Endothelial cell of umbilical vein (primary cell): ENCODE measurements at regions not wholly inside any gene's neighbourhood (a gene's known extent, or its start where the extent isn't known, plus 50 kb on each side); places are given as distances from the start of the nearest gene placed in this dataset.

Experiments
- BruUV-seq: library from RNA; stranded (reverse); fragments of 400-500 nt; replicated peaks from 2 replicates; lab custom pipeline; 2021; lab: Mats Ljungman, UMichigan
- CTCF ChIA-PET: fragments of 300-600, 350-600 bp; sonication (Branson Sonifier 250); formaldehyde crosslinking; loops from one replicate; lab custom pipeline; 2021; ENCODE audit warnings: antibody characterized with exemption, inconsistent platforms; lab: Charles Lee
- POLR2A ChIA-PET: fragments of 300-600, 350-600 bp; sonication (Branson Sonifier 250); formaldehyde crosslinking; loops from one replicate; lab custom pipeline; 2021; ENCODE audit warnings: antibody characterized with exemption, inconsistent platforms; lab: Charles Lee
- DNase-seq: peaks from one replicate; pipeline ENCODE4 v3.0.0-alpha.2; 2011; ENCODE audit warnings: low read depth, low spot score
- FAIRE-seq: peaks from 2 replicates; lab custom pipeline; 2011; peaks lifted over from hg19 to GRCh38; lab: Jason Lieb, UNC
- H2AFZ ChIP-seq: 2 replicates; pipeline ENCODE4 v1.6.0; 2012; ENCODE audit warnings: low read depth, low read length, control low read depth, inconsistent platforms
- H3K27ac ChIP-seq: 2 replicates; pipeline ENCODE4 v1.5.1; 2011; ENCODE audit warnings: low read depth, mild to moderate bottlenecking, control low read depth, low read length, moderate library complexity; ENCODE audit not compliant: insufficient read depth
- H3K27me3 ChIP-seq, 2 experiments: 2 replicates each; pipeline versions ENCODE4 v1.6.0 to v1.6.1; 2011; ENCODE audit warnings: low read length in 2 of 2, mixed read lengths in 1 of 2; ENCODE audit not compliant: control insufficient read depth in 2 of 2, insufficient read depth in 2 of 2
- H3K36me3 ChIP-seq, 2 experiments: 2 replicates in 1 of 2; 3 replicates in 1 of 2; pipeline ENCODE4 v1.5.1; 2011; ENCODE audit warnings: low read length in 2 of 2, mild to moderate bottlenecking in 1 of 2, moderate library complexity in 1 of 2; ENCODE audit not compliant: control insufficient read depth in 2 of 2, insufficient read depth in 2 of 2; ENCODE audit errors: extremely low read depth in 1 of 2
- H3K4me1 ChIP-seq: 3 replicates; pipeline ENCODE4 v1.5.1; 2011; ENCODE audit warnings: mild to moderate bottlenecking, low read length; ENCODE audit not compliant: control insufficient read depth, insufficient read depth; ENCODE audit errors: extremely low read depth
- H3K4me2 ChIP-seq: 2 replicates; pipeline ENCODE4 v1.6.1; 2011; ENCODE audit warnings: low read length, control low read depth, mixed read lengths; ENCODE audit not compliant: insufficient read depth
- H3K4me3 ChIP-seq, 3 experiments: fragments of 200-600 bp in 1 of 3; sonication (generic), shearing (Covaris generic) in 1 of 3; replicated peaks in 1 of 3; 2 replicates each; pipeline ENCODE4 v1.5.1; 2011 to 2016; ENCODE audit warnings: control low read depth in 3 of 3, low read length in 3 of 3, mild to moderate bottlenecking in 2 of 3, inconsistent platforms in 1 of 3, low read depth in 1 of 3, moderate library complexity in 1 of 3; ENCODE audit not compliant: insufficient read depth in 1 of 3
- H3K79me2 ChIP-seq: 2 replicates; pipeline ENCODE4 v1.6.0; 2012; ENCODE audit warnings: low read length, inconsistent platforms; ENCODE audit not compliant: control insufficient read depth, insufficient read depth
- H3K9ac ChIP-seq: replicated peaks from 2 replicates; pipeline ENCODE3; 2011; ENCODE audit warnings: low read length, control low read depth; ENCODE audit not compliant: insufficient read depth; ENCODE audit errors: extremely low read depth
- H3K9me1 ChIP-seq: replicated peaks from 3 replicates; pipeline ENCODE4 v1.6.0; 2011; ENCODE audit warnings: mild to moderate bottlenecking, low read length; ENCODE audit not compliant: control insufficient read depth, insufficient read depth; ENCODE audit errors: extremely low read depth
- H3K9me3 ChIP-seq: replicated peaks from 2 replicates; pipeline ENCODE4 v1.5.1; 2012; ENCODE audit warnings: low read length, inconsistent platforms; ENCODE audit not compliant: control insufficient read depth, insufficient read depth
- H4K20me1 ChIP-seq: replicated peaks from 2 replicates; pipeline ENCODE3; 2011; ENCODE audit warnings: mild to moderate bottlenecking, low read length; ENCODE audit not compliant: control insufficient read depth, insufficient read depth; ENCODE audit errors: extremely low read depth
- FOS ChIP-seq: IDR thresholded peaks from 2 replicates; pipeline ENCODE4 v1.6.1; 2011; ENCODE audit warnings: mild to moderate bottlenecking, low read length, moderate library complexity, borderline replicate concordance; ENCODE audit not compliant: insufficient read depth
- GATA2 ChIP-seq: IDR thresholded peaks from 2 replicates; pipeline ENCODE4 v1.7.0; 2011; ENCODE audit warnings: low read depth, mild to moderate bottlenecking, moderate library complexity, mixed read lengths, low read length; ENCODE audit not compliant: insufficient read length, insufficient read depth
- JUN ChIP-seq: IDR thresholded peaks from 2 replicates; pipeline ENCODE4 v1.6.1; 2011; ENCODE audit warnings: borderline replicate concordance, low read depth; ENCODE audit not compliant: insufficient read length, insufficient read depth
- MAX ChIP-seq: IDR thresholded peaks from 2 replicates; pipeline ENCODE4 v1.6.1; 2011; ENCODE audit not compliant: insufficient read depth, insufficient read length
- POLR2A ChIP-seq: IDR thresholded peaks from 2 replicates; pipeline ENCODE4 v1.6.1; 2012; ENCODE audit warnings: low read depth, mild to moderate bottlenecking, control low read depth, low read length
- POLR2AphosphoS5 ChIP-seq: IDR thresholded peaks from 2 replicates; pipeline ENCODE4 v1.6.1; 2012; ENCODE audit warnings: low read depth, mild to moderate bottlenecking, control low read depth, low read length, moderate library complexity; ENCODE audit not compliant: insufficient read depth
- dilution Hi-C: fragments of 300-500 bp; cut with MboI; formaldehyde crosslinking; loops from one replicate; pipeline ENCODE4 v1.15.0; 2019; ENCODE audit warnings: low sequenced_read_pairs; ENCODE audit not compliant: extremely low pct_ligation_motif_present
- intact Hi-C: fragments of 100-400 bp; cut with micrococcal nuclease; formaldehyde crosslinking; loops from one replicate; pipeline ENCODE4 v1.10.0; 2022

DNA sequence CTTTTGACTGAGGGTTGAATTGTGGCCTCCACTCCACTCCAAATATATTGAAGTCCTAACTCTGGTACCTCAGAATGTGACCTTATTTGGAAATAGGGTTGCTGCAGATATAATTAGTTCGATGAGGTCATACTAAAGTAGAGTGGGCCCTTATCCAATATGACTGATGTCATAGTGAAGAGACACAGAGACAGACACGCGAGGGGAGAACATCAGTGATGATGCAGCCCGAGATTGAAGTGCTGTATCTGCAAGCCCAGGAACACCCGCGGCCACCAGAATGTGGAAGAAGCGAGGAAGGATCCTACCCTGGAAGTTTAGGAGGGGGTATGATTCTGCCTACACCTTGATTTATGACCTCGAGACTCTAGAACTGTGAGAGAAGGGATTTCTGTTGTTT lies 279.0 kb downstream of the ANKRD50 start:
- intact Hi-C loops (loop anchor here (1.0 to 10.0 kb wide), 5 partner anchors 45 to 1306 kb away; partner anchors contain the start of gene ANKRD50), dilution Hi-C loops (no loop called here)
- Histone ChIP-seq H4K20me1 (no peaks in the 10 kb centered on the region), H3K79me2 (peaks cover 8% of the 10 kb centered on the region), H3K4me2 (peak overlapping the region; percentile 91), H3K9me3 (no peaks in the 10 kb centered on the region), H3K9ac (peak overlapping the region; percentile 87), H3K36me3 (no peaks in the 10 kb centered on the region), H3K4me3 (peak overlapping the region in 1 of 3 experiments; percentile 85), H3K27ac (peak overlapping the region; percentile 98), H2AFZ (peak overlapping the region; percentile 40), H3K27me3 (no peaks in the 10 kb centered on the region), H3K4me1 (peaks cover 75% of the 10 kb centered on the region), H3K9me1 (no peaks in the 10 kb centered on the region)
- TF ChIP-seq POLR2AphosphoS5 (peak; percentile 53), FOS (peak; percentile 22), GATA2 (no peak), JUN (peak; percentile 70)
- POLR2A ChIA-PET, result no interaction called here
- BruUV-seq, result no TSS peak
- no peak for FAIRE-seq
- CTCF ChIA-PET, result interaction anchor here (1.3 to 3.7 kb wide), 2 partner anchors 45 to 99 kb away, joined by 4 to 39 read pairs; no protein-coding TSS in a partner anchor
- peak; percentile 76 for DNase-seq

GRCh38 chr4:124435274-124435950 lies 277.1 kb downstream of the ANKRD50 start:
- TF ChIP-seq POLR2A (peak; percentile 18), MAX (no peak), GATA2 (no peak)
- FAIRE-seq (no peak), DNase-seq (no peak)
- Histone ChIP-seq H3K27me3 (no peaks in the 10 kb centered on the region), H3K79me2 (peaks cover 8% of the 10 kb centered on the region), H2AFZ (no peak overlapping the region), H3K9me1 (no peaks in the 10 kb centered on the region), H3K27ac (peak overlapping the region; percentile 98), H3K4me2 (peak overlapping the region; percentile 91), H3K9ac (peak overlapping the region; percentile 87), H3K36me3 (no peaks in the 10 kb centered on the region), H3K4me3 (peak overlapping the region in 1 of 3 experiments; percentile 85), H3K9me3 (no peaks in the 10 kb centered on the region), H3K4me1 (peaks cover 60% of the 10 kb centered on the region), H4K20me1 (no peaks in the 10 kb centered on the region)
- intact Hi-C loops (loop anchor here (10.0 kb wide), 1 partner anchor 959 kb away; no protein-coding TSS in a partner anchor), dilution Hi-C loops (no loop called here)
- BruUV-seq, result no TSS peak
- ChIA-PET CTCF (interaction anchor here (1.0 to 1.7 kb wide), 3 partner anchors 32 to 848 kb away, joined by 3 to 5 read pairs (median 4); no protein-coding TSS in a partner anchor), POLR2A (interaction anchor here (0.7 to 1.3 kb wide), 2 partner anchors 43 to 277 kb away, joined by 3 to 8 read pairs; partner anchors contain the start of gene ANKRD50)
